ENCODE measurements at regions not wholly inside any gene's neighbourhood (a gene's known extent, or its start where the extent isn't known, plus 50 kb on each side); places are given as distances from the start of the nearest gene placed in this dataset.
"Not testable (repeated sequence)": the region's sequence is repeated elsewhere in the genome, so short reads cannot be mapped to it uniquely, and the experiment has no call there.

- ATAC-seq (ENCODE audit: poor library complexity) (no peak), DNase-seq (no peak)
- no peaks in the 10 kb centered on the region for H3K4me1 ChIP-seq (ENCODE audit: insufficient read depth, low read length)
- no peaks in the 10 kb centered on the region for H3K27me3 Mint-ChIP-seq
- H3K27ac ChIP-seq (ENCODE audit: low read depth in 1 of 2, low read length in 2 of 2) = no peak overlapping the region
- POLR2A ChIA-PET = no interaction called here
- peaks cover 11% of the 10 kb centered on the region for H3K9me3 Mint-ChIP-seq
- no peak overlapping the region for H3K4me3 ChIP-seq (ENCODE audit: low read length)
- peaks cover 0 to 7% of the 10 kb centered on the region in 2 experiments for H3K9me3 ChIP-seq (ENCODE audit: control insufficient read depth in 1 of 2, insufficient read depth in 1 of 2, low read length in 2 of 2)
- no peak for TF ChIP-seq CTCF (IDR thresholded peaks at IDR 0.05)
- no peaks in the 10 kb centered on the region for H3K27me3 ChIP-seq (ENCODE audit: control insufficient read depth in 1 of 2, insufficient read depth in 2 of 2, low read length in 2 of 2)
- H3K36me3 ChIP-seq (ENCODE audit: insufficient read depth, low read length) = no peaks in the 10 kb centered on the region
- H3K4me1 Mint-ChIP-seq (ENCODE audit: low read depth) = no peaks in the 10 kb centered on the region
- intact Hi-C loops (cut with DNase I, micrococcal nuclease) = no loop called here
- no peak overlapping the region for H3K4me3 Mint-ChIP-seq
- no peaks in the 10 kb centered on the region for H3K36me3 Mint-ChIP-seq (ENCODE audit: low read depth)
- CTCF ChIA-PET = no interaction called here
- H3K27ac Mint-ChIP-seq = no peak overlapping the region
Observed at GRCh38 chr3:95567346-95567745, 1247.0 kb upstream of the EPHA6 start.

- no peak for DNase-seq
Observed at GRCh38 chr3:95586754-95587153, 1227.6 kb upstream of the EPHA6 start.

GRCh38 chr3:95587641-95588040 lies 1226.8 kb upstream of the EPHA6 start:
- POLR2A ChIA-PET; H3K4me1 Mint-ChIP-seq (ENCODE audit: low read depth); H3K9me3 Mint-ChIP-seq; H3K9me3 ChIP-seq (ENCODE audit: control insufficient read depth in 1 of 2, insufficient read depth in 1 of 2, low read length in 2 of 2); ATAC-seq (ENCODE audit: poor library complexity); H3K4me1 ChIP-seq (ENCODE audit: insufficient read depth, low read length); H3K36me3 Mint-ChIP-seq (ENCODE audit: low read depth); H3K4me3 ChIP-seq (ENCODE audit: low read length); H3K36me3 ChIP-seq (ENCODE audit: insufficient read depth, low read length); H3K4me3 Mint-ChIP-seq; H3K27ac ChIP-seq (ENCODE audit: low read depth in 1 of 2, low read length in 2 of 2); H3K27me3 ChIP-seq (ENCODE audit: control insufficient read depth in 1 of 2, insufficient read depth in 2 of 2, low read length in 2 of 2); intact Hi-C loops (cut with DNase I, micrococcal nuclease); CTCF ChIA-PET; H3K27ac Mint-ChIP-seq; DNase-seq; H3K27me3 Mint-ChIP-seq: not testable (repeated sequence)

More at GRCh38 chr3:95586754-95587153, 1227.6 kb upstream of the EPHA6 start:
- no peak overlapping the region for H3K27ac Mint-ChIP-seq
- no peak overlapping the region for H3K4me3 Mint-ChIP-seq
- H3K36me3 ChIP-seq (ENCODE audit: insufficient read depth, low read length) = no peaks in the 10 kb centered on the region
- H3K27me3 ChIP-seq (ENCODE audit: control insufficient read depth in 1 of 2, insufficient read depth in 2 of 2, low read length in 2 of 2) = no peaks in the 10 kb centered on the region
- no peaks in the 10 kb centered on the region for H3K27me3 Mint-ChIP-seq
- no peak overlapping the region for H3K4me3 ChIP-seq (ENCODE audit: low read length)
- H3K4me1 Mint-ChIP-seq (ENCODE audit: low read depth) = no peaks in the 10 kb centered on the region
- intact Hi-C loops (cut with DNase I, micrococcal nuclease) = no loop called here
- ATAC-seq (ENCODE audit: poor library complexity) = no peak
- H3K27ac ChIP-seq (ENCODE audit: low read depth in 1 of 2, low read length in 2 of 2) = no peak overlapping the region
- peaks cover 0 to 8% of the 10 kb centered on the region in 2 experiments for H3K9me3 ChIP-seq (ENCODE audit: control insufficient read depth in 1 of 2, insufficient read depth in 1 of 2, low read length in 2 of 2)
- ChIA-PET POLR2A (no interaction called here), CTCF (no interaction called here)
- H3K36me3 Mint-ChIP-seq (ENCODE audit: low read depth) = no peaks in the 10 kb centered on the region
- no peak for TF ChIP-seq CTCF (IDR thresholded peaks at IDR 0.05)
- H3K9me3 Mint-ChIP-seq = peaks cover 4% of the 10 kb centered on the region
- H3K4me1 ChIP-seq (ENCODE audit: insufficient read depth, low read length) = no peaks in the 10 kb centered on the region

GRCh38 chr3:95588473-95588872 lies 1225.9 kb upstream of the EPHA6 start:
- DNase-seq = no peak
- H3K36me3 ChIP-seq (ENCODE audit: insufficient read depth, low read length) = no peaks in the 10 kb centered on the region
- ChIA-PET POLR2A (no interaction called here), CTCF (no interaction called here)
- peaks cover 2% of the 10 kb centered on the region for H3K9me3 Mint-ChIP-seq
- H3K27ac ChIP-seq (ENCODE audit: low read depth in 1 of 2, low read length in 2 of 2) = no peak overlapping the region
- no peak overlapping the region for H3K4me3 Mint-ChIP-seq
- H3K27me3 ChIP-seq (ENCODE audit: control insufficient read depth in 1 of 2, insufficient read depth in 2 of 2, low read length in 2 of 2) = no peaks in the 10 kb centered on the region
- H3K4me3 ChIP-seq (ENCODE audit: low read length) = no peak overlapping the region
- H3K4me1 ChIP-seq (ENCODE audit: insufficient read depth, low read length) = no peaks in the 10 kb centered on the region
- no peak for ATAC-seq (ENCODE audit: poor library complexity)
- intact Hi-C loops (cut with DNase I, micrococcal nuclease) = no loop called here
- TF ChIP-seq CTCF (IDR thresholded peaks at IDR 0.05) = no peak
- H3K36me3 Mint-ChIP-seq (ENCODE audit: low read depth) = no peaks in the 10 kb centered on the region
- H3K27me3 Mint-ChIP-seq = no peaks in the 10 kb centered on the region
- H3K27ac Mint-ChIP-seq = no peak overlapping the region
- no peaks in the 10 kb centered on the region for H3K4me1 Mint-ChIP-seq (ENCODE audit: low read depth)
- peaks cover 0 to 8% of the 10 kb centered on the region in 2 experiments for H3K9me3 ChIP-seq (ENCODE audit: control insufficient read depth in 1 of 2, insufficient read depth in 1 of 2, low read length in 2 of 2)
